ENCODE measurements at regions not wholly inside any gene's neighbourhood (a gene's known extent, or its start where the extent isn't known, plus 50 kb on each side); places are given as distances from the start of the nearest gene placed in this dataset.

- DNase-seq: no peak
Observed at GRCh38 chr1:39109644-39110043, 83.5 kb downstream of the NDUFS5 start.

- DNase-seq: no peak
Observed at GRCh38 chr1:39110325-39110851, 84.2 kb downstream of the NDUFS5 start.

GRCh38 chr1:39110882-39111281 is 84.7 kb downstream of the NDUFS5 start:
- no peak for DNase-seq

DNA sequence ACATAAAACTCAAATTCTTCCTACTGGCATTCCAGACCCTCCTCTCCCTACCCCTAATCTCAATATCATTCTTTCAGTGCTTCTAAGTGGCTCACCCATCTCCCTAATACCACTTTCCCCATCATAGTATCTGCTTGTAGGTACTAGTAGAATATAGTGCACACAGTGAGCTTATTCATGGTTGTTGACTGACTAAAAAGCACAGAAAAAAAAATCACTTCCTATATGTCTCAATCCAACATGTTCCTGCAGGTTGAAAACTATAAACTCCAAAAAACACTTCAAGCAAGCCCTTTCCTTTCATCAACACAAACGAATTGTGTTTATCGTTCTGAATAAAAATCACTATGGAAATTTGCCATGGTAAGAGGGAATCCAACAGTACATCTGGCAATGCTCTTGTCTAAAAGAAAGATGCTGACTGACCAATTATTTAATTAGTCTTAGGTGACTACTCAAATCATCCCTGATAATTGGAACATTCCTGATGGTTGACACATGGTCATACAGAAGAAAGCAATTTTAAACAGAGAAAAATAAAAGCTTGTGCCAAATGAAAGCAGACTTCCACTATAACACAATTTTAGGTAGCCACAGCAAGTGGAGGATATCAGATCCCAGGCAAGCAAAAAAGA is 87.1 kb downstream of the NDUFS5 start:
- no peak for DNase-seq

DNA sequence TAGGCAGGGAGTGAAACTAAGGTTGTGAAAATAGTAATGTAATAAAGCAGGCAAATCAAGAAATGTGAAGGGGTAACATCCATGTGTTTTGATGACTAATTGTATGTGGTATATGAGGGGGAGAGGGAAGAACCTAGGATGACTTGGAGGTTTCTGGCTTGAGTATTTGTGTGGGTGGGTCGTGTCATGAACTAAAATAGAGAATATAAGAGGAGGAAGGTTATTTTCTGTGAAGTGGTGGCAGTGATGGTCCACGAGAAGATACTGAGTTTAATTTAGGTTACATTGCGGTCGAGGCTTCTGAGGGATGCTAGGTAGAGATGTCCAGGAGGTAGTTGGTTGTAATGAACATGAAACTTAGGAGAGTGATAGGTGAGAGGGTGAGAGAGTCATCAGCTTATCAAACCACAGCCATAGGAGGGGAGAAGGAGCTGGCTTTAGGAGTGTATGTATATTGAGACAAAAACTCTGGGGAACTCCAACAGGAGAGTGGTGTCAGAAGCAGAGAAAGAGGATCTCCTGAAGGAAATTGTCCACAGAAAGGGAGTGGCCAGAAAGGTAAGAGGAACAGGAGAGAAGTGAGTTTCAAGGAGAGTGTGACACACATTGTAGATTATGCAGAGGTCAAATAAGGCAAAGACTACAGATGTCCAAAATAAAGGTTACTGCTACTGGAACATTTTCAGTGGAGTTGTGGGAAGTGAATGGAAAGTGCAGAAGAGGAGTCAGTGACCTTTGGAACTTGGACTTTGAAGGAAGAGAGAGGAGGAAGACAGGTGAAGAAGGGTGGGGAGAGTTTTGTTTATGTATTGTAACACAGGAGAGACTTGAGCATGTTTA is 89.0 kb upstream of the MACF1 start:
- no peak for DNase-seq

GRCh38 chr1:39116116-39116607 is 88.3 kb upstream of the MACF1 start:
- no peak for DNase-seq

DNA sequence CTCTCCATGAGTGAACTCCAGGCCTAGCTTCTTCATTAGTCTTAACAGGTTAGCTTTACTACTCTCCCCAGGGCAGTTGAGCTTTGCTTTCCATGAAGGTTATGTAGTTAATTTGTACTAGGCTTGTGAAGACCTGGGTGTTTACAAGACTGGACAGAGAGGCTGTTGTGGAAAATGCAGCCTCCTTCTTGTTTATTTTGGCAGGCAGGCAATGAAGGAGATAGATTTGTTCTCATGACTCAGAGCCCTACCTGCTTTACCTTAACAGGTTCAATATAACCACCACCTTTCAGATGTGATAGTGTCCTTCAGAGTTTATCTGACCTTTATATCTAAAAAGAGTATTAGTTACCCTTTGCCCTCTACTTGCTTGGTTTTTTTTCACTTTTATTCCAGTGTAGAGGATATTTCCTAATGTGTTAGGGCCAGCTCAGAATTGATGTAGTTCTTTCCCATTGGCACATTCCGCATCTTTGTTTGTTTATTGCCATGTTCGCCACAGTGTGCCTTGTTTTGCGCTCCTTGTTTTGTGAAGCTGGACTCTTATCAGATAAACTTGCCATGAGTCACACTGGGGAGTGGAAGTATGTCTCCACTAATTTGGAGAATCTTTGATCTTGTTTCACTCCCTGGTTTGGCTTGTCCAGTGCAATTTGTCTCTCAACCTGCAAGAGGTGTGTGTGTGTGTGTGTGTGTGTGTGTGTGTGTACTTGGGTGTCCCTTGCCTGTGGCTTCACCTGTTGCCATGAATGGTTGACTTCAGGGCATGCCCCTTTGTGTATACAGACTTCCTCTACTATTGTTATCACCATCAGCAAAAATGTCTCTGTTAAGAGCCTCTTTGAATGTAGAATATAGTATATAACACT is 87.4 kb upstream of the MACF1 start:
- DNase-seq: no peak

DNA sequence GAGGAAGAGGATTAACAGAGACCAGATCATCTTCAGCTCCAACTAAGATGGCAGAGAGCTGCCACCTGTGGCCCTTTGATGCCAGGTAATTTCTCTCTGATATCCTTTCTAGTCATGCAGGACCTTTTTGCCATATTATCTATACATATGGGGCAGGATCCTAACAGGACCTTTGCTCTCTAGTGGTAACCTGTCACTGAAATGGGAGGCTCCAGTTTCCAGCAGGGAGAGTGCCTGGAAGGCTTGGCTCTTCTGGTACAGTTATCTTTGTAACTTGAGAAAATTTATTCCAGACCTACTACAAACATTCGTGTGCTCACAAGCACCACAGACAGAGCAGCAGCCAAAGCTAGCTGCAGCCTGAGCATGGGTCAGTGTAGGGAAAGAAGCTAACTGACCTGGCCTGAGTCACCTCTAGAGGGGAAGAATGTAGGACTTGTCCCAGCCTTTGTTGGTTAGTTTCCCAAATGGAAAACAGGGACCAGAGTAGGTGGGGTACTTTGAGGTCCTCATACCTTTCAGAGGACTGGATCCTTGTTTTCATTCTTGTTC is 86.5 kb upstream of the MACF1 start:
- no peak for DNase-seq

- DNase-seq: no peak
Observed at GRCh38 chr1:39122056-39122455, 82.4 kb upstream of the MACF1 start.

DNA sequence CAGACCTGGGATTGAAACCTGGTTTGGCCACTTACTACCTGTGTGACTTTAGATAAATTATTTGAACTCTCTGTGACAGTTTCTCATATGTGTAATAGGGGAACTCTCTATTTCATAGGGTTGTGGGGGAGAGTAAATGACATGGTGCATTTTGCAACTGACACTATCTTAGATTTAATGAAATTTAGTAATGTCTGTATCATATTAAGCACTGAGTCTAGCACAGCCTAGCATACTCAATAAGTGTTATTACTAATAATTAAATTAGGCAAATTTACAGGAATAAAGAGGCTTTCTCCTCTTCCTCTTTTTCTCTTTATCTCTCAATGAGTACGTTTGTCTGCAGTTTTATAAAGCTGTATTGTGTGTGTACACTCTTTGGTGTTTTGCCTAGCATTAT is 80.2 kb upstream of the MACF1 start:
- no peak for DNase-seq

DNA sequence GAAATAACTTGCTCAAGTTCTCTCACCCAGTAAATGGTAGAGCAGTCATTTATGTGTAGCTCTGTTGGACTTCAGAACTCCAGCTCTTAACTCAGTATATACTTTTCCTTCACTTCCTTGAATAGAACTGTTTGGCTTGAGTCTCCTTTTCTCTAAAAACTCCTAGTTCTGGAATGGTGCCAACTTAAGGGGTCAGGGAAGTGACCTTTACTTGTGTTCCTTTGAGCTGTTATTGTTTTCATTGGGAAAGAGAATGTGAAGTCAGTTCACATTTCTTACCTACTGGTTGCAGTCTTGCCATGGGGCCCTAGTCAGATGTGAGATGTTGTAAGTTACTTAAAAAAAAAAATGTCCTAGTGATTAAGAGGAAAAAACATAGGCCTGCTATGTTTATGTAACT is 77.0 kb upstream of the MACF1 start:
- no peak for DNase-seq

GRCh38 chr1:39128126-39128525 is 76.4 kb upstream of the MACF1 start:
- no peak for DNase-seq

DNA sequence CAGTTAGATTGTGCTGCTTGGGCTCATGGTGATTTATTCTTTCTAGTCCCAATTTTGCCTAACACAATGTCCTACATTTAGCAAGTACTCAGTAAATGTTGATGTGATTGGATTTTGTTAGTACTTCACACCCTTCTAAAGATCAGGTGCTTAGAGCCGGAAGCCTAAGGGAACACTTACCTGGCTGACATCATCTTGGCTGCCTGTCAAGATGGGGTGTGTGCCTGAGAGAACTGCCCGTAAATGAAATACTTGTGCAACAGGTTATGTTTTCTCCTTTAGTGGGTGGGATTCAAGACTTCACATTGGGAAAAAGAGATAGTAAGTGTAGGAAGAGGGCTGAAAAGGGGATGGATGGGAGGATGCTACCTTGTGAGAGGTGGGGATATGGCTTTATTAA is 75.5 kb upstream of the MACF1 start:
- no peak for DNase-seq

DNA sequence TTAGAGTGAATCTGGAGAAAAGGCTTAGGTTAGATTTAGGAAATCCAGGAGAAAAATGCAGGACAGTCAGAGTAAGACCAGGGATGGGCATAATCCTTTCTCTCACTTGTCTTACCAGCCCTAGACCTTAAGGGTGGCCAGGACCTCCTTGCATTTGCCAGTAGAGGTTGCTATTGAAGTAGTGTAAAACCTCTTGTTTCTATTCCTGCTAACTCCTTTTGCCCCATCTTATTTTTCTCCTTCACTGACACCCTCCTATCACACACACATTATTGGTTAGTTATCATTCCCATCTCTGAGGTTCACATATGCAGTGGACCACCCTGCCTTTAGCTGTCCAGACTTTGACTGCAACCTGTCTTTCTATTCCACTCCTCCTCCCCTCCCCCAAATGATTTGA is 75.0 kb upstream of the MACF1 start:
- DNase-seq: no peak

DNA sequence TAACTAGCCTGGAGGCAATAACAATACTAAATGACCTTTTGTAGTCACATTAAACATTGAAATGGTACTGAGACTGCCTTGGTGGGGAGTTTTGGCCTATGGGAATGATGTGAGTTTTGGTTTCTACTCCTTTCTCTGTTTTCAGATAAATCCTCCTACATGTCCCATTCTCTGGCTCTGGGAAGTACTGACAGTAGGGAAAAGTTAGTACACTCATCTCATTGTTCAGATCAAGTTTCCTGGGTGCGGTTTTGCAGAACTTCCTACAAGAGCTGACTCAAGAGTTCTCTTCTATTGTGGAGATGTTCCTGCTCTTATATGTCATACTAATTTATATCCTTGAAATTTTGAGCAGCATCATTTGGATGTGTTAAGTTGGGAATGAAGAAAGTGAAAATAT is 74.2 kb upstream of the MACF1 start:
- no peak for DNase-seq

GRCh38 chr1:39131940-39132339 is 72.6 kb upstream of the MACF1 start:
- DNase-seq: no peak

DNA sequence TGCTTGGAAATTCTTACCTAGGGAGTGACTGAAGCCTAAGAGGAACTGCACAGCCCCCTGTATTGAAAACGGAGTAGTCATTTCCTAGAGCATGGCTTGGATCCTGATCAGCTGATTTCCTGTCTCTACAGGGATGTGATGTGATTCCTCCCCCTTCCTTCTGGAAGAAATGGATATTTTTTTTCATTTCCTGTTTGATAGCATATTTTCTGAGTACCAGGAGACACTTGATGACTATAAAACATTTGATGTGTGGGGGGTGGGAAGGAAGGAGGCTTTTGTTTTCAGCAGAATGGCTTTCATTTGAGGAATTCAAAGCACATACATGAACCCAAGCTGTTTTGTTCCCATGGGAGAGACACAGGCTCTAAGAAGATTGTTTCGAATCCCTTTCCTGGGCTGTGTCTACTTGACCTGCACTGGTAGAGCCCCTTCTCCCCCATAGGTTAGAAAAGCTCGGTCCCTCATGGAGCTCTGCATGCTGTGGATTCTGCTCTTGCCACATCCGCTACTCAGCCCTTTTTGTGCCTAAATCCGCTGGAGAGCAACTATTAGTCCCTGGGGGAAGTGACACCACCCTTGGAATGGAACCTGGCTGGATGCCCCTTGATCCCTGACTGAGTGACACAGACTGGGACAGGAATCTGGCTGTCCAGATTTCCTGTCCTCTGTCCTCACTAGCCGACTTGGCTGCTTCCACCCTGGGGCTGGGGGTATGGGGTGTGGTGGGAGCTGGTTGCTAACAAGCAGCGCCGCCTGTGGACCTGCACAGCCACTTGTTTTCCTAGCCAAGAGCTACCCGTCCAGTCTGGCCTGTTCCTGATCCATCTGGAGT is 71.8 kb upstream of the MACF1 start:
- DNase-seq: no peak

DNA sequence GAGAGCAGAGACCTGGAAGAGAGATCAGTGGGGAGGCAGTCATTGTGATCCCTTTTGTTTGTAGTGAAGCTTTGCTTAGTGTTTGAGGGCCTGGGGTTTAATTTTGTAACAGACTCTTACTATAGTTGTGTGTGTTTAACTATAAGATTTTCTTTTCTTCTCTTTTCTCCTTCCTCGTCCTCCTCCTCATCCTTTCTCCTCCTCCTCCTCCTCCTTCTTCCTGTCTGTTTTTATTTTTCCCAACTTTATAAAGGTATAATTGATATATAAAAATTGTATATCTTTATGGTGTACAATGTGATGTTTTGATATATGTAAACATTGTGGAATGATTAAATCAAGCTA is 71.2 kb upstream of the MACF1 start:
- DNase-seq: no peak

GRCh38 chr1:39134768-39135333 is 69.6 kb upstream of the MACF1 start:
- no peak for DNase-seq

DNA sequence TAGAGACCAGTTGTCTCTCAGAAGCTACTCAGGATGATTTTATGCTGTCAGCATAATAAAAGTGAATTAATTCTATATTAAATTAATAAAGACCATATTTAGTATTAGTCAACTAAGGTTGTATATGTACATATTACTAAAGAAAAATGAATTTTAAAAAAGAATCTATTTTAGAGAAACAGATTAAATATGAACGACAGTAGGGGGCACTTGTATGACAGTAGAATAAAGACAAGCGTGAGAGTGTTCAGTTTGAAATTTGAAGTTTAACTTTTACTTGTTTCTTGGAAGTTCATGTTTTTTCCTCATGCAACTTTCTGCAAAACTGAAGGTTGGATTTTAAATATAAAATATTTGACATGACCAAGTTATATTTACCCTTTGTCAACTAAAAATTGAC is 67.9 kb upstream of the MACF1 start:
- no peak for DNase-seq

- no peak for DNase-seq
Observed at GRCh38 chr1:39139723-39140360, 64.7 kb upstream of the MACF1 start.
